Endothelial cell of hepatic sinusoid (primary cell): ENCODE measurements at regions not wholly inside any gene's neighbourhood (a gene's known extent, or its start where the extent isn't known, plus 50 kb on each side); places are given as distances from the start of the nearest gene placed in this dataset.

ENCODE experiments used
- in situ Hi-C: cut with HindIII; loops from 2 replicates; pipeline ENCODE4 v1.10.0; 2017; ENCODE audit warnings: low sequenced_read_pairs

GRCh38 chr9:27991221-27991620, 417.9 kb upstream of the C9orf72 start:
- in situ Hi-C loops, result no loop called here

- in situ Hi-C loops, result no loop called here
Observed at GRCh38 chr9:28001096-28001495, 427.8 kb upstream of the C9orf72 start.

GRCh38 chr9:28004900-28005299, 431.6 kb upstream of the C9orf72 start:
- in situ Hi-C loops, result no loop called here

- in situ Hi-C loops, result no loop called here
Observed at GRCh38 chr9:28005779-28006178, 432.5 kb upstream of the C9orf72 start.

GRCh38 chr9:28007097-28007817, 434.0 kb upstream of the C9orf72 start:
- in situ Hi-C loops, result no loop called here

GRCh38 chr9:28014212-28014611, 440.9 kb upstream of the C9orf72 start:
- in situ Hi-C loops, result no loop called here

GRCh38 chr9:28024676-28025075, 451.4 kb upstream of the C9orf72 start:
- in situ Hi-C loops, result no loop called here

- in situ Hi-C loops, result no loop called here
Observed at GRCh38 chr9:28025186-28025585, 451.9 kb upstream of the C9orf72 start.

GRCh38 chr9:28031521-28032267, 458.4 kb upstream of the C9orf72 start:
- in situ Hi-C loops, result no loop called here

- in situ Hi-C loops, result no loop called here
Observed at GRCh38 chr9:28032268-28032590, 458.9 kb upstream of the C9orf72 start.

GRCh38 chr9:28034242-28034641, 461.0 kb upstream of the C9orf72 start:
- in situ Hi-C loops, result no loop called here

- in situ Hi-C loops, result no loop called here
Observed at GRCh38 chr9:28037968-28038367, 464.7 kb upstream of the C9orf72 start.

- in situ Hi-C loops, result no loop called here
Observed at GRCh38 chr9:28045051-28045450, 471.8 kb upstream of the C9orf72 start.

- in situ Hi-C loops, result no loop called here
Observed at GRCh38 chr9:28050046-28050445, 476.8 kb upstream of the C9orf72 start.

GRCh38 chr9:28050941-28051340, 477.7 kb upstream of the C9orf72 start:
- in situ Hi-C loops, result no loop called here

- in situ Hi-C loops, result no loop called here
Observed at GRCh38 chr9:28051559-28052503, 478.6 kb upstream of the C9orf72 start.

- in situ Hi-C loops, result no loop called here
Observed at GRCh38 chr9:28053096-28053777, 480.0 kb upstream of the C9orf72 start.

- in situ Hi-C loops, result no loop called here
Observed at GRCh38 chr9:28056006-28056405, 482.7 kb upstream of the C9orf72 start.

GRCh38 chr9:28056466-28056865, 483.2 kb upstream of the C9orf72 start:
- in situ Hi-C loops, result no loop called here

- in situ Hi-C loops, result no loop called here
Observed at GRCh38 chr9:28059192-28059591, 485.9 kb upstream of the C9orf72 start.

GRCh38 chr9:28064241-28064815, 491.0 kb upstream of the C9orf72 start:
- in situ Hi-C loops, result no loop called here
